VCaP (cell line): ENCODE measurements at regions not wholly inside any gene's neighbourhood (a gene's known extent, or its start where the extent isn't known, plus 50 kb on each side); places are given as distances from the start of the nearest gene placed in this dataset.

ENCODE experiments used
- H3K27ac ChIP-seq: fragments of 450-650 bp; 2 replicates; pipeline ENCODE4 v1.5.1; 2017
- CTCF ChIP-seq: fragments of 450-650 bp; conservative IDR thresholded peaks from 2 replicates; pipeline ENCODE4 v1.5.1; 2017; ENCODE audit warnings: mild to moderate bottlenecking, moderate library complexity

- H3K27ac ChIP-seq = no peak overlapping the region
- TF ChIP-seq CTCF = no peak
Observed at GRCh38 chr3:190790185-190790584, 72.3 kb downstream of the GMNC start.

DNA sequence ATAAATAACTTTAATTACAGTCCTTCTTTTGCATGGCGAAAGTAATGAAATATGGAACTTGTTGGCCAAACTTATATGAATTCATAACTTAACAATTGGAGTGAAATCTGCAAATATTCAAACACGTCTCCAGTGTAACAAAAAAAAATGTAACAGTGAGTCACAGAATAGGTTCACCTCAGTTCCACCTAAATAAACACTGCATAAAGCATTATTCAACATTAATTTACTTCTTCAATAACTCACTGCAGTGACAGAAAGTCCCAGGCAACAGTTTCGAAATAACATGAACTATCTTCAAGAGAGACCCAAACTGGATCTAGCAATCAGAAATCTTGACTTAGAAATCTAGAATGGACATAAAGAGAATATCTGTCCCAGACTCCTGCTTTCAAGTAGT, 75.6 kb downstream of the GMNC start:
- no peak for TF ChIP-seq CTCF

DNA sequence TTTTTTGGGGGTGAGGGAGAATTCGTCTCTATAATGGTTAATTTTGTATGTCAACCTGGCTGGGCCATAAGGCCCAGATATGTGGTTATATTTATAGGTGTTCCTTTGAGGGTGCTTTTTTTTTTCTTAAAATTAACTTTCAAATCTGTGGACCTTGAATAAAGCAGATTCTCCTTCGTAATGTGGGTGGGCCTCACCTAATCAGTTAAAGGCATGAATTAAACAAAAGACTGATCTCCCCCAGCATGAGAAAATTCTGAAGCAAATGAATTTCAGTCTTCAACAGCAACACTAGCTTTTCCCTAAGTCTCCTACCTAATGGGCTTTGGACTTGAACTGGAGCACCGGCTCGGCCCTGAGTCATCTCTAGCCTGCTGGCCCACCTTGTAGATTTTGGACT, 77.4 kb downstream of the GMNC start:
- H3K27ac ChIP-seq = no peak overlapping the region

More for the DNA sequence above, 75.6 kb downstream of the GMNC start:
- no peak overlapping the region for H3K27ac ChIP-seq

GRCh38 chr3:190780524-190780923, 82.0 kb downstream of the GMNC start:
- TF ChIP-seq CTCF = no peak
- H3K27ac ChIP-seq = no peak overlapping the region

More for the DNA sequence above, 77.4 kb downstream of the GMNC start:
- TF ChIP-seq CTCF = no peak

GRCh38 chr3:190774633-190775032, 87.9 kb downstream of the GMNC start:
- H3K27ac ChIP-seq = no peak overlapping the region
- no peak for TF ChIP-seq CTCF

DNA sequence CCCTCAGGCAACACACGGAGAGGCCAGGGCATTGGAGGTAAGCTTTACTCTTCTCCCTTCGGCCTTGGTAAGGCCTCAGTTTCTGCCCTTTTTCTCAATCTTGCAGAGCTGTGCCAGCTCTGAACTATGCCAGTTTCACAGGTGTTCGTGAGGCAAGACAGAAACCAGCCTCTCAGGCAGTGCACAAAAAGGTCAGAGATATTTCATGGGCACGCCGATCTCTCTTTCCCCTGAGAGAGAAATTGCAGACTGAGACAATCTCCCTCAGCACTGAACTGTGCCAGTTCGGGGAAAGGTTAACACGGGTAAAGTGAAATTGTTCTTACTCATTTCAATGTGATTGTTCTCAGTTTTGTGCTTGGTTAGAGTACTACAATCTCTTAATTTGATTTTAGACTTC, 88.5 kb downstream of the GMNC start:
- TF ChIP-seq CTCF = no peak
- H3K27ac ChIP-seq = no peak overlapping the region

- H3K27ac ChIP-seq = no peak overlapping the region
Observed at GRCh38 chr3:190772831-190773230, 89.7 kb downstream of the GMNC start.

More at GRCh38 chr3:190772831-190773230, 89.7 kb downstream of the GMNC start:
- TF ChIP-seq CTCF = no peak
